ENCODE measurements at regions not wholly inside any gene's neighbourhood (a gene's known extent, or its start where the extent isn't known, plus 50 kb on each side); places are given as distances from the start of the nearest gene placed in this dataset.
"Not testable (repeated sequence)": the region's sequence is repeated elsewhere in the genome, so short reads cannot be mapped to it uniquely, and the experiment has no call there.

DNA sequence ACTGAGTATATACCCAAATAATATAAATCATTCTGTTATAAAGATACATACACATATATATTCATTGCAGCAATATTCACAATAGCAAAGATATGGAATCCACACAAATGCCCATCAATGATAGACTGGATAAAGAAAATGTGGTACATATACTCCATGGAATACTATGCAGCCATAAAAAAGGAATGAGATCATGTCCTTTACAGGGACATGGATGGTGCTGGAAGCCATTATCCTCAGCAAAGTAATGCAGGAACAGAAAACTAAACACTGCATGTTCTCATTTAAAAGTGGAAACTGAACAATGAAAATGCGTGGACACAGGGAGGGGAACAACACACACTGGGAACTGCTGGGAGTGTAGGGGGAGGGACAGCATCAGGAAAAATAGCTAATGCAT is 1344.2 kb downstream of the AMY1C start:
- TF ChIP-seq POLR2A, POLR2AphosphoS5 (IDR thresholded peaks at IDR 0.05): not testable (repeated sequence)
- TF ChIP-seq, protein P1, sequence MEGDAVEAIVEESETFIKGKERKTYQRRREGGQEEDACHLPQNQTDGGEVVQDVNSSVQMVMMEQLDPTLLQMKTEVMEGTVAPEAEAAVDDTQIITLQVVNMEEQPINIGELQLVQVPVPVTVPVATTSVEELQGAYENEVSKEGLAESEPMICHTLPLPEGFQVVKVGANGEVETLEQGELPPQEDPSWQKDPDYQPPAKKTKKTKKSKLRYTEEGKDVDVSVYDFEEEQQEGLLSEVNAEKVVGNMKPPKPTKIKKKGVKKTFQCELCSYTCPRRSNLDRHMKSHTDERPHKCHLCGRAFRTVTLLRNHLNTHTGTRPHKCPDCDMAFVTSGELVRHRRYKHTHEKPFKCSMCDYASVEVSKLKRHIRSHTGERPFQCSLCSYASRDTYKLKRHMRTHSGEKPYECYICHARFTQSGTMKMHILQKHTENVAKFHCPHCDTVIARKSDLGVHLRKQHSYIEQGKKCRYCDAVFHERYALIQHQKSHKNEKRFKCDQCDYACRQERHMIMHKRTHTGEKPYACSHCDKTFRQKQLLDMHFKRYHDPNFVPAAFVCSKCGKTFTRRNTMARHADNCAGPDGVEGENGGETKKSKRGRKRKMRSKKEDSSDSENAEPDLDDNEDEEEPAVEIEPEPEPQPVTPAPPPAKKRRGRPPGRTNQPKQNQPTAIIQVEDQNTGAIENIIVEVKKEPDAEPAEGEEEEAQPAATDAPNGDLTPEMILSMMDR (IDR thresholded peaks at IDR 0.05): not testable (repeated sequence)
